HFFc6 (cell line): ENCODE measurements at regions not wholly inside any gene's neighbourhood (a gene's known extent, or its start where the extent isn't known, plus 50 kb on each side); places are given as distances from the start of the nearest gene placed in this dataset.

Experiments
- DNase-seq: peaks from one replicate; pipeline ENCODE4 v3.0.0-alpha.2; 2018
- H3K27ac Mint-ChIP-seq: 2 replicates; pipeline ENCODE4 v1.8.0; 2020; ENCODE audit warnings: mild to moderate bottlenecking, mixed read lengths
- H3K27me3 Mint-ChIP-seq: 2 replicates; pipeline ENCODE4 v1.8.0; 2021; ENCODE audit warnings: mild to moderate bottlenecking, moderate library complexity, mixed read lengths; ENCODE audit not compliant: insufficient read depth
- H3K36me3 Mint-ChIP-seq: 2 replicates; pipeline ENCODE4 v1.8.0; 2021; ENCODE audit warnings: low read depth, mixed read lengths
- H3K4me1 Mint-ChIP-seq: 2 replicates; pipeline ENCODE4 v1.8.0; 2020; ENCODE audit warnings: low read depth, mixed read lengths
- H3K4me3 Mint-ChIP-seq: 2 replicates; pipeline ENCODE4 v1.8.0; 2020; ENCODE audit warnings: mild to moderate bottlenecking, moderate library complexity, mixed read lengths
- H3K9me3 Mint-ChIP-seq: 2 replicates; pipeline ENCODE4 v1.8.0; 2020; ENCODE audit warnings: mild to moderate bottlenecking, mixed read lengths
- CTCF ChIP-seq: fragments of 200-600 bp; sonication (generic); IDR thresholded peaks from 2 replicates; pipeline ENCODE4 v1.5.0; 2021; ENCODE audit warnings: antibody characterized with exemption, mild to moderate bottlenecking

DNA sequence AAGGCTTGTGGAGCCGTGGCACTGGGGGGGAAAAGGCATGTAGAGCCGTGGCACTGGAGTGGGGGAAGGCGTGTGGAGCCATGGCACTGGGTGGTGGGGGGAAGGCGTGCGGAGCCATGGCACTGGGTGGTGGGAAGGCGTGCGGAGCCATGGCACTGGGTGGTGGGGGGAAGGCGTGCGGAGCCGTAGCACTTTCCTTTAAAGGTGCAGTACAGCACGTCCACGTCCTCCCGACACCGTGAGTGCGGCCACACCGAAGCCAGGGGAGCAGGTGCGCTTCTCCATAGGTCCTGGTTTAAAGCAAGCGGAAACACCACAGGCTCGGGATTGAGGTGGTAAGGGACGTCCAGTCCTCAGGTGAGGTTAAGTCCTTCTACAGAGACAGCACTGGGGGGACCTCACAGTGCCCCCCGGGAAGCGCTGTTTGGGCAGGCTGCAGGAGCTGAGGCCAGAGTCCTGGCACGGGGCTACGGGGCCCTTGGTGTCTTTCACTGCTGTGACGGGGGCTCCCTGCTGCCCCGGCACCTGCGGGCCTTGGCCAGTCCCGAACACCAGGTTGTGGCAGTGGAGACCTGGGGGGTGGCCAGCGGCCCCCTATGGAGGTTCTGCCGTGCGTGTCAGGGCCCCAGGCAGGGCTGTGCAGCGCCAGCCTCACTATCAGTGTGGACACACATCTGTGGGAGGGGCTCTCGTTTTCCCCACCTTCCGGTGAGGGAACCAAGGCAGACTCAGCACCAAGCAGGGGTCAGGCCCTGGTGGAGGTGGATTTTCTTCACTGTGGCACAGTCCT, 93.0 kb upstream of the CTDP1 start:
- peaks cover 11% of the 10 kb centered on the region; the same call in 1 of the 2 replicates for H3K27me3 Mint-ChIP-seq
- H3K4me1 Mint-ChIP-seq, result no peaks in the 10 kb centered on the region
- no peaks in the 10 kb centered on the region; the same call in 1 of the 2 replicates for H3K36me3 Mint-ChIP-seq
- H3K9me3 Mint-ChIP-seq, result 0 out of 2 replicates have a peak, but pooled peaks cover 4% of the 10 kb centered on the region
- no peak for DNase-seq
- H3K4me3 Mint-ChIP-seq, result no peak overlapping the region
- H3K27ac Mint-ChIP-seq, result no peak overlapping the region
- TF ChIP-seq CTCF, result no peak

- Mint-ChIP-seq H3K4me1 (no peaks in the 10 kb centered on the region), H3K4me3 (no peak overlapping the region), H3K9me3 (peaks cover 7% of the 10 kb centered on the region; the same call in 1 of the 2 replicates), H3K36me3 (no peaks in the 10 kb centered on the region; the same call in 1 of the 2 replicates), H3K27me3 (peaks cover 11% of the 10 kb centered on the region; the same call in 1 of the 2 replicates), H3K27ac (no peak overlapping the region)
- no peak for DNase-seq
- TF ChIP-seq CTCF, result no peak
Observed at GRCh38 chr18:79587226-79587741, 92.3 kb upstream of the CTDP1 start.

GRCh38 chr18:79587779-79588635, 91.6 kb upstream of the CTDP1 start:
- no peak for DNase-seq
- no peak overlapping the region for H3K27ac Mint-ChIP-seq

DNA sequence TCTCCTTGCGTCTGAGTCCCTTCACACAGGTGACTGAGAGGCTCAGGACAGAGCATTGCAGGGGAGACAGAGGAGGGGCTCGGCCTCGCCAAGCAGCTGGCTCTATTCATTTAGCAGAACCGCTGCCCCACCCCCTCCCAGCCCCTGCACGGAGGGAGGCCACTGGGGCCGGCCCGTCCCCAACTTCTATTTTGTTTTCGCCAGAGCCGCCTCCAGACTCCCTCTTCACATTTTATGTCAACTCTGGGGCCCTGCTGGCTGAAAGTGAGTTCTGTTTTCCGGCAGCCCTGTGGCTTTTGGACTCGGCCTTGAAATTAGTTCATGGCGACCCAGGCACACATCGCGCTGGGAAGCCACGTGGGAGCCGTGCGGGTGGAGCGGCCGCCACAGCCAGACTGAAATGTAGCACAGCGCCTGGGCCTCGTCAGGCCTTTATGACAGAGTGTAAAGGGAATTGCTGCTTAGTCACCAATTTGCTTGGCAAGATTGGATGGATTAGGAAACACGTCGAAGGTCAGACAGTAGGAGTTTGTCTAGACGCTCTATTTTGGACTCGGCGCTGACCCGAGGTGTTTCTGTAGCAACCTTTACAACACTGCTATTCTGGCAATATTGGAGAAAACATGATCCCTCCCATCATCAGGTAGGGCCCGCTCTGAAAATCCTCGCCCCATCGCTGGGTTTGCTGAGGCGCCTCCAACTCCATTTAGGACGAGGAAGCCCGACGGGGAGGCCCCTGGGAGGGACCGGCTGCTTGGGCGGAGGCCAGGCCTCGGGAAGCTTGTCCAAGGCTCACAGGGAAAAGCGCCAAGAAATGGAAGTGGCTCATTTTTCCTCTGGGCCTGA, 90.7 kb upstream of the CTDP1 start:
- no peak for TF ChIP-seq CTCF
- Mint-ChIP-seq H3K4me1 (no peaks in the 10 kb centered on the region), H3K36me3 (peaks cover 4% of the 10 kb centered on the region; the same call in 1 of the 2 replicates), H3K27me3 (peaks cover 21% of the 10 kb centered on the region), H3K27ac (no peak overlapping the region), H3K4me3 (no peak overlapping the region), H3K9me3 (peaks cover 17% of the 10 kb centered on the region)
- DNase-seq, result peak; percentile 50

More at GRCh38 chr18:79587779-79588635, 91.6 kb upstream of the CTDP1 start:
- H3K4me1 Mint-ChIP-seq, result no peaks in the 10 kb centered on the region
- H3K4me3 Mint-ChIP-seq, result no peak overlapping the region
- no peak for TF ChIP-seq CTCF
- H3K36me3 Mint-ChIP-seq, result peaks cover 4% of the 10 kb centered on the region; the same call in 1 of the 2 replicates
- H3K27me3 Mint-ChIP-seq, result peaks cover 17% of the 10 kb centered on the region
- H3K9me3 Mint-ChIP-seq, result peaks cover 12% of the 10 kb centered on the region

- H3K4me3 Mint-ChIP-seq, result no peak overlapping the region
- peaks cover 28% of the 10 kb centered on the region for H3K27me3 Mint-ChIP-seq
- H3K36me3 Mint-ChIP-seq, result 0 out of 2 replicates have a peak, but pooled peaks cover 4% of the 10 kb centered on the region
- no peaks in the 10 kb centered on the region for H3K4me1 Mint-ChIP-seq
- peaks cover 17% of the 10 kb centered on the region for H3K9me3 Mint-ChIP-seq
- no peak overlapping the region for H3K27ac Mint-ChIP-seq
- no peak for TF ChIP-seq CTCF
- no peak for DNase-seq
Observed at GRCh38 chr18:79589601-79590091, 90.0 kb upstream of the CTDP1 start.
